ENCODE measurements at regions not wholly inside any gene's neighbourhood (a gene's known extent, or its start where the extent isn't known, plus 50 kb on each side); places are given as distances from the start of the nearest gene placed in this dataset.

- TF ChIP-seq RELA (CRISPR knock-in tag; IDR thresholded peaks at IDR 0.05; ENCODE audit: borderline replicate concordance) (no peak), NR3C1 (CRISPR knock-in tag; conservative IDR thresholded peaks at IDR 0.05; ENCODE audit: low read depth) (no peak), CTCF (IDR thresholded peaks at IDR 0.05) (no peak), AFF4 (CRISPR knock-in tag; IDR thresholded peaks at IDR 0.05; ENCODE audit: borderline replicate concordance) (no peak)
These were observed 188.0 kb upstream of the PGRMC2 start for GRCh38 chr4:128475597-128475996.
